HG03039 (cell line): ENCODE measurements at regions not wholly inside any gene's neighbourhood (a gene's known extent, or its start where the extent isn't known, plus 50 kb on each side); places are given as distances from the start of the nearest gene placed in this dataset.
"Not testable (repeated sequence)": the region's sequence is repeated elsewhere in the genome, so short reads cannot be mapped to it uniquely, and the experiment has no call there.

Experiments used
- ATAC-seq: cut with Tn5 transposase; IDR thresholded peaks from one replicate; pipeline ENCODE4 v1.9.1; 2021; ENCODE audit warnings: mild to moderate bottlenecking, moderate library complexity; ENCODE audit not compliant: unreplicated experiment

DNA sequence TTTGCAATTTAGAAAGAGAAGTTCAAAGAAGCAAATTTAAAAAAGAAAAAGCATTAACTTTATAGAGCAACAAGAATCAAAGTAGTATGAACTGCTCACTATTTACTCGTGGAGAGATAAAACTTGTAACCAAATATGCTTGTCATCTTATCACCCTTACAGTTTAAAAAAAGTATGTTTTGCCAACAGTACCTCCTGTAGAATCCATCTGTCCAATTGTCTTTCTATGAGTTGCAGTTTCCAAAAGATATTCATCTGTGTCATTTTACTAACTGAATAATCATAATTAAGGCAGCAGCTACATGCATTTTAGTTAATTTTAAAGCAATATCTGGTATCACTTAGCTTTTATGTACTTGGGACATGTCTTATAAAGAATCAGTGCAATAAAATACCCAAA lies 1112.3 kb downstream of the DSC3 start:
- no peak for ATAC-seq

DNA sequence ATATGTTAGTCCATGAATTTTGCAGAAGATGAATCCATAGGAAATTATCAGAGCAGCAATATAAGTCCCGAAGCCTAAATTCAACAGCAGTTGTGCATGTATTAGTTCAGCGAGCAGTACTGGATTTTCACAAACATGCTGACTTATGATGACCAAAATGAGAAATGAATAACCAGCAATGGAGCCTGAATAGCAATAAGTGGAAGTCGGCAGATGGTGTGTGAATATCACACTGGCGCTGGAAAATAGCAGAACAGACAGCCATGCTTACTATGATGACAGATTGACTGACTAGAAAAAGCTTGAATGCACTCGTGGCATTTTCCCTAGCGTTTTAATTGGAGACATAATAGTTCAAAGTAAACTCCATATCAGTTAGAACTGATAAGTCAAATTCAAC lies 1114.5 kb downstream of the DSC3 start:
- ATAC-seq, result no peak

DNA sequence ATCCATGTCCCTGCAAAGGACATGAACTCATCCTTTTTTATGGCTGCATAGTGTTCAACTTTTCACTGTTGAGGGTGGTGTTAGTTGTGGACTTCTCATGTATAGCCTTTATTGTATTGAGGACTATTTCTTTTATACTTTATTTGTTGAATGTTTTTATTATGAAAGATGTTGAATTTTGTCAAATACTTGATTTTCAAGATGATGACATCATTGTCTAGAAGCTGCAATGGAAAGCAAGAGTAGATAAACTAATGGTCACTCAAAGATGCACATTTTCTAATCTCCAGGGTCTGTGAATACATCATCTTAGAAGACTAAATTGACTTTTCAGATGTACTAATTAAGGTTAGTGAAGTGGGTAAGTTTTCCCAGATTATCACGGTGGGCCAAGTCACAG lies 1117.0 kb downstream of the DSC3 start:
- no peak for ATAC-seq

DNA sequence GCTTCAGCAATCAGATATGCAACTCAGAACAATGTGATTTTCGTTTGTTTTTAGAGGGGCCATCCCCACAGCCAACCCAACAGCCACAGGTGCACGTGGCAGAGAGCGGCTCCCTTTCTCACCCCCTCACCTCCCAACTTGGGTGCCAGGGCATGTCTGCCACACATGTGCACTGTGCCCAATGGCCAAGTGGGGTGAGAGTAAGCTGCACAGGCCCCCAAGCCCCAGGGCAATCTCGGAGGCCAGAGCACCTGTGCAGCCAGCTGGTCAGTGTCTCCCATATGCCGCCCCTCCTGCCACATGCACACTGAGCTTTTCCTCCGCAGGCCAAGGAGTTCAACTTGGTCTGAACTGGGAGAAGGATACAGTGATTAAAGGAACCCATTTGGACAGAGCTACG lies 1130.2 kb downstream of the DSC3 start:
- ATAC-seq, result no peak

DNA sequence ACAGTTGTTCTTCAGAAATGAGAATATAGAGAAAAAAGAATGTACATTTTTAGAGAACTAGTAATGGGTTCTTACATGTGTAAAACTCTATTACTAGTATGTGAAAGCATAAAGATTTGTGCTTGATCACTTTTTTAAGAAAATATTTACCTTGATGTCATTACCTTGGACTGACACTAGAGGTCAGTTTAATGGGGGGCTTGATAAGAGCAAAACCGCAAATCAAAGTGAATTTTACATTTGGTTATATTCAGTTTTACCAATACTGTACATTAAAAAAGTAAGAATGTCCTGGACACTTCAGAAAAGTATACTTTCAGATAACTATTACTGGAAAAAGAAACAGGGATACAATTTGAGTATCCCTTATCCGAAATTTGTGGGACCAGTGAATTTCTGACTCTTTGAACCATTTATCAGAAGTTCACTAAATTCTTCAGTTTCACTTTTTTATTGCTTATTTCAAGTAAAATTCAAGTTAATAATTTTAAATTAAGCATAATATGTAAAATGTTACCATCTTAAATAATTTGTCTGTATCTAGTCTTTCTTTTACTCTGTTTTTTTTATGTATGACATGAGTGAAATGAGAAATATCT lies 1149.5 kb downstream of the DSC3 start:
- no peak for ATAC-seq

DNA sequence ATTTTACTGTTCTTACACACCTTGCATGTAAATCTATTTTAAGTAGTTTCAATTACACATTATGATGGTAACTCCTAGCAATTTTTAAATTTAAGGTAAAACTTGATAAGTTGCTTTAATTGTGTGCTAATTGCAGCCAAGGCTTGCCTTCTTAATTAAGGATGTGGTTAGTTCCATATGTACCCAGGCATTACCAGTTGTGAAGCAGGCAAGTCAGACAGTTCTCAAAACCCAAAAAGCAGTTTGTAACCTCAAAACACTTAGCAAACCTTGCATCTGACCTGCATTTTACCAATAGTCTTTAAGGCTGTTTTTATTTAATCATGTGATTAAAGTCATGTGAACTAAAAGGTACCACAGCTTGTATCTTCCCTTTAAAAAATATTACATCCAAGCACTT lies 1159.4 kb downstream of the DSC3 start:
- no peak for ATAC-seq

DNA sequence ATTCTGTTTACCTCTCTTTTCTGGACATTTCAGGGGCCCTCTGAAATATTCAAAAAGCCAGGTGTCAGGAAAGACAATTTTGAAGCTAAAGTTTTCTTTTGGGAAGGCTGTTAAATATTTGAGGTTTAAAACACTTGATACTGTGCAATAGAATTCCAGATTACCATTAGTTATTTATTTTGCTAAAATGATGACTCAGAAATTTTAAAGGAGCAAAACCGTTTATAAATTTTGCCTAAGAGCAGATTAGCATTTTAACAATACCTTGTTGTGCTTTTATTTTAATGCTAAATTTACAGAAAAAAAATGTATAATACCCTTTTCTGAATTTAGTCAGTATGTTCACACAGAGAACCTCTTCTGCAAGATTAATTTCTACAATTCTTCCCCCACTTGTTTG lies 1159.9 kb downstream of the DSC3 start:
- ATAC-seq, result no peak

DNA sequence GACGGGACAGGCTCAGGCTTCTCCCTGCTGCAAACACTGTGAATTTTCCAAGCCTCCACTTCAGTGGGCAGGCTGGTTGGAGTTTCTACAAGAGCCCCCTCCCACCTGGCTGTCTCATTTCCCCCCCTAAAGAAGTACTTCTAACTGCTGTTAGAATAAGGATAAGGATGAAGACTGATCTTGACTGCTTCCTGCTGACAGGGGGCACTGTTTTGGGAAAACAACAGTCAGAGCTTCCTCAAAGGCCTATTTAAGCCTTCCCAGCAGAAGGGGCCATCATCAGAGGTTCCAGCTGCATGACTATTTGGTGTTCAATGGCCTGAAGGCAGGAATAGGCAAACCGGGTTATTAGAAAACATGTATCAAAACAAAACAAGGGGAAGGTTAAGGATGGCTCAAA lies 1162.8 kb downstream of the DSC3 start:
- no peak for ATAC-seq

DNA sequence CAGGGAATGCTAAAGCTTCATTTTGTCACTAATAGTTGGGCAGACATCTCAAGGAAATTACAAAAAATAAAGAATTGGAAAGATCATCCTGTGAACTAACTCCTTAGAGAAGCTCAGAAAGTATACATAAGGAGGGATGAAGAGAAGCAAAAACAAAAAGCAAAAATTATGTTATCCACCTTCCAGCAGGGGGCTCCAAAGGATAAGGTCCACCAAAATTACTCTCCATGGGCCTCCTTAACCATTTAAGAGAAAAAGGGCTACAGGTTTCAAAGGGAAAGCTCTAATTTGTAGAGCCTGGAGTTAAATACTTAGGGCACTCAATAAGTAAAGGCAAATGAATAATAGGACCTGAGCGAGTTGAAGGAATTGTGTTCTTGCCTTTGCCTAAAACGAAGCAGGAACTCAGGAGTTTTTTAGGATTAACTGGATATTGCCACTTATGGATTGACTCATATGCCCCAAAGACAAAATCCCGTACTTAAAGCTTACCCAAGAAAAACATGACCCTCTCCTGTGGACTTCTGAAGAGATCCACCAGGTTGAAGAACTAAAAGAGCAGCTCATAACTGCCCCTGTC lies 1167.9 kb downstream of the DSC3 start:
- no peak for ATAC-seq

DNA sequence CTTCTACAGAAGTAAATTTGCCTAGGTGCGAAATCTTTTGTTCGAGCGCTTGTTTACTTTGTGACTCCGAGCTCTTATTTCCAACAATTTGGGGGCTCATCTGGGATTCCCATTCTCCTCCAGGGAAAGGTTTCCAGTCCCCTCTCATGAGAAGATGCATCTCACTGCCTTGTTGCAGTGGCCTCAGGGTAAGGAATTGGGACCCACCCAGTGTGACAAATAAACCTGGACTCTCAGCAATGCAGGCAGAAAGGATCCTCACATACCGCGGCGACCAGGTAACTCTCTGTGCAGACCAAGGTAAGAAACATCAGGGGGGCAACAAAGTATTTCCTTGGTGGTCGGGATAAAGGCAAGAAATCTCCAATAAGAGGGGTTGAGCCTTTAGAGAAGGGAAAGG lies 1169.3 kb downstream of the DSC3 start:
- ATAC-seq, result no peak

DNA sequence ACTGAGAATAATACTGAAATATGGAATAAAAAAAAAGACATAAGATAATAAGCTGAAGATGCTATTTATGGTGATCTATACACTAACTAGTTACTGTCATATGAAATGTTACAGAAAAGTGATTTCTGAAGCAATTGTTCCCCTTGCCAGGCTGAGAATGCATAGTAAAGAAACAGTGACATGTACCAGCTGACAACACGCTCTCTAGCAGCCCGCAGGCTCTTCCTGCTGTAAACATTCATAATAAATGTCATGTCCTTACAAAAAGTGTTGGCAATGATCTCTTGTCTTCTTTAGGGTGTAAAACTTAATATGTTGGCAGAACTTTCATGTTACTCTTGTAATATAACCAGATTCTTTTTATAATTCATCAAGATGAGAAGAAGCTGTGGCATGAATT lies 1171.3 kb downstream of the DSC3 start:
- ATAC-seq, result no peak

DNA sequence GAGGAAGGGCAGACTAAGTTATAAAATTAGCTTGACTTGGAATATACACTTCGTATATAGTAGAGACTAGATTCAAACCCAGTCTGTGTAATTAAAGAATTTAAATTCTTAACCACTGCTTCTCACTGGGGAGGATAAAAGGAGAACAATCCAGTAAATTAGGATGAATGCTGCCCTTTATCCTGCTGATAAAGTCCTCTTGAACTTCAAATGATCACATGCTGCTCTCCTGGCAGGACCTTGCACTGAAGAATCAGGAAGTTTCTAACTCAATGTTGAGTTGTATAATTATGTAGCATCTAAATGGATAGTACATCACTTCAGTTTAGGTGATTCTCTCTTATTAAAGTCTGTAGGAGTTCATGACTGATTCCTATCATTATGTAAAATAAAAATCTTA lies 1179.7 kb downstream of the DSC3 start:
- no peak for ATAC-seq

DNA sequence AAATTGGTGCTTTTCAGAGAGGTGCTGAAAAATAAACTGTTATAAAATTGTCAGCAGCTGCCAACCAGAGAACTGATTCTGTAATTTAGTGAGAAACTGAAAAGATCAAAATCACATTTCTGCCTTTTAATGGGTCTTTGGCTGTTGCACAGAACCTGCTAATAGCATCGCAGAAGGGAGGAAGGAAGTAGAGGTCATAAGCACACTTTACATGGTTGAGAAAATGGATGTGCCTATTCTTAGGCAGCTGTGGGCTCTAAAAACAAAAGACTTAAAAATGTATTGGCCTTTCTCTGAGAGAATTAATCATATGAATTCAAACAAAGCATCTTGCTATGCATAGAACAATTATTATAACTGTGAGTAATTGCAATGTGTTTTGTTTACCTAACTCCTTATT lies 1186.9 kb downstream of the DSC3 start:
- no peak for ATAC-seq

DNA sequence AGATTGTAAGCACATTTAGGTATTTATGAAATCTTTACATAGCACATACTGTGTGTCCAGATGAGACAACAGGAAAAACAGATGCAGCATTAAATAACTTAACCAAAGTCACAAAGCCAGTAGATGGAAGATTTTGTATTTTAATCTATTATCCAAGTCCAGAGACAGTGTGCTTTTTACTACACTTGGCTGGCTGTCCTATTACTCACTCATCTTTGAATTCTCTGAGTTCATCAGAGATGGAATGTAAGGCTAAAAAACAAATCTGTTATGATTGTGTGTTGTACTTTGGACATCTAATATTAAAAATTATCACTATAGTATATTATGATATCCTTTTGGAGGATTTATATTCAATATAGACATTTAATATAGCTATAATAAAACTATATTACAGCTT lies 1189.4 kb downstream of the DSC3 start:
- ATAC-seq, result no peak

DNA sequence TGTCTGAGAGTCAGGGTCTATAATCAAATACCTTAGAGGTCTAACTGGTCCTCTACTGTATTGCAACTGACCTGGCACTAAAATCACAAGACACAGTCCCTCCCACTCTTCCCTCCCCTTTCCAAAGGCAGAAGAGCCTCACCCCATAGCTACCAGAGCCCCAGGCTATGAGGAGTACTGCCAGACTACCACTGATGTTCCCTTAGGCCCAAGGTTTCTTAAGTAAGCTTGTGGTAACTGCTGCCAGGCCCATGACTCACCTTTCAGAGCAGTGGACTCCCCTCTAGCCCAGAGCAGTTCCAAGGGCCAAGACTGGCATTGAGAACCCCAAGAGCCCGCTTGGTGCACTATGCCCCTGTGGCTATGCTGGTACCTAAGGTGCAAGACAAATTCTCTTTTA lies 1193.4 kb downstream of the DSC3 start:
- ATAC-seq, result no peak

DNA sequence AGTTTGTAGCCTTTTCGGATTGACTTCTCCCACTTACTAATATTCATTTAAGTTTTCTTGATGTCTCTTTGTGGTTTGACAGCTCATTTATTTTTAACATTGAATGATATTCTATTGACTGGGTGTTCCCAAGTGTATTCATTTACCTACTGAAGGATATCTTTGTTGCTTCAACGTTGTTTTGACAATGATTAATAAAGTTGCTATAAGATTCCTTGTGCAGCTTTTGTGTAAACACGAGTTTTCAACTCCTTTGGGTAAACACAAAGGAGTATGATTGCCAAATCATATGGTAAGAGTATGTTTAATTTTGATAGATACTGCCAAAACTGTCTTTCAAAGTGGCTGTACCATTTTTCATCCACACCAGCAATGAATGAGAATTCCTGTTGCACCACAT lies 1200.9 kb downstream of the DSC3 start:
- ATAC-seq, result no peak

DNA sequence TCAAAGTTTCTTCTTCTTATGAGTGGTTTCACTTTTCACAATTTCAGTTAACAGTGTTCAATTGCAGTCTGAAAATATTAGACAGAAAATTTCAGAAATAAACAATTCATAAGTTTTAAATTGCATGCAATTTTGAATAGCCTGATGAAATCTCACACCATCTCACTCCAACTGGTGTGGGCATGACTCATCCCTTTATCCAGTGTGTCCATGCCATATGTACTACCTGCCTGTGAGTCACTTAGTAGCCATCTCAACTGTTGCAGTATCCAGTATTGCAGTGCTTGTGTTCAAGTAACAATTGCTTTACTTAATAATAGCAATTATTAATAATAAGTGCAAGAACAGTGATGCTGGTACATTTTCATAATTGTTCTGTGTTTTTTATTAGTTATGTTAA lies 1202.5 kb downstream of the DSC3 start:
- no peak for ATAC-seq

DNA sequence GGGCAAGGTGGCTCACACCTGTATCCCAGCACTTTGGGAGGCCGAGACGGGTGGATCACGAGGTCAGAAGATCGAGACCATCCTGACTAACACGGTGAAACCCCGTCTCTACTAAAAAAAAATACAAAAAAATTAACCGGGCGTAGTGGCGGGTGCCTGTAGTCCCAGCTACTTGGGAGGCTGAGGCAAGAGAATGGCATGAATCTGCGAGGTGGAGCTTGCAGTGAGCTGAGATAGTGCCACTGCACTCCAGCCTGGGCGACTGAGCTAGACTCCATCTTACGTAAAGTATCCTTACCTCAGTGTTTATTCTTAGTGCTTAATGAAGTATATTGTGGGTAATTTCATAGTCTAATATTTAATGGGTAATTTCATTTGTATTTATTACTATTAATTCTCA lies 1203.6 kb downstream of the DSC3 start:
- ATAC-seq, result not testable (repeated sequence)

DNA sequence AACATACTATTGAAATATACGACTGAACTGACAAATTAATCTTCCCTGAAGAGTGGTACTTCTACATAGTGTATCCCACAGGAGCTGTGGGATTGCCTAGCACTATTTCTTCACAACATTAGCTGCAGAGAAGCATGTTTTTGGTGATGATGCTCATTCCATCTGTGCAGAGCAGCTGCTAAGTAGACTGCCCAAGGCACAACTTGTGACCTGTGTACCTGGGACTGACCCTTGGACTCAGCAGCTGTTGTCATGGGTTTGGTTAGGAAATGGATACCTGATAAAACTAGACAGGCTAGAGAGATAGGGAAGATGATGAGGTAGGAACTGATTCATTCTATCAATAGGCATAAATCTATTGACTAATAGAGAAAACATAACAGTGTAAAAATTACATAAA lies 1204.0 kb downstream of the DSC3 start:
- no peak for ATAC-seq

DNA sequence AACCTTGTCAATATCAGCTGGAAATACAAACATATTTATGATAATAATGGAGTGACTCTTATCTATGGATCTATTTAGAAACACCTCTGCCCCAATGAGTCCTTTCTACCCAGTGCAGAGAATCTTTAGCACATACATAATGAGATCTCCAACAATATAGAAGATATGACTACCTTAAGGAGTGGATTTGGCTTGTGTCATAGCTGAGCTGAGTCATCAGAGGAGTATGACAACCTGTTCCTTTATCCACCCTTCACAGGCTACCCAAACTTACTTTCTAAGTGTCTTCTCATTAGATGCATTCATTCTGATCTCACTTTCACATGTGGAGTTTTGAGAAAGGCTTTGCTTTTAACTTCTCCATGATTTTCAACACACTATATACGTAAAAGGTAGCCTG lies 1218.9 kb downstream of the DSC3 start:
- ATAC-seq, result no peak

DNA sequence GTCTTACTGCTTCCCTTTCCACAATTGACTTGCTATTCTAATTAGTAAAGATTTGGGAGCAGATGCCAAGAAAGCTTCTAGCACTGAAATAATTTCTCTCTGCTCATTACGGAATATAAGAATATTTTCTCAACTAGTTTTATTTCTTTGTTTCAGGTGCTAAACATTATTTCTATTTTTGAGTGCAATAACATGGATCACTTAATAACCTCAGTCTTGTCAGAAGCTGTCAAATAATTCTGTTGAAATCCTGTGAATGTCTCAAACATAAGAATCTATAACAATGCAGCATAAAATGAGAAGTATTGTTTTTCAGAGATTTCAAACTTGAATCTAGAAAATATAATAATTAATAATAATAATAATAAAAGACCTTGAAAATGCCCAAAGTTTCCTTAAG lies 1221.0 kb downstream of the DSC3 start:
- no peak for ATAC-seq

DNA sequence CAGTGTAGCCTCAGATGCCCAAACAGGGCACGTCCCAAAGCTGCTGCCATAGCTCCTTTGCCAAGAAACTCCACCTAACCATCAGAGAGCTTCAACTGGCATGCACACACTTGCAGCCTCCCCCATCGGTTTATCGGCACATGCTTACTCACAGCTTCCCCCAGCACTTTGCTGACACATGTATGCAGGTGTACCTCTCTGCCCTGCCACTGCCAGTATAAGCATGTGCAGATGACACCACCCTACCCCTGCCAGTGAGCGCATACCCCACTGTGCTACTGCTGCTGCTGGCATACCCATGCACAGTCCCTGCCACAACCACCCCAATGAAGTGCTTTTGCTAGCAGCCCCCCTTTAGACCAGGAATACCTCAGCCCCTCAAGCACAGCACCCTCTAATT lies 1231.0 kb downstream of the DSC3 start:
- no peak for ATAC-seq

DNA sequence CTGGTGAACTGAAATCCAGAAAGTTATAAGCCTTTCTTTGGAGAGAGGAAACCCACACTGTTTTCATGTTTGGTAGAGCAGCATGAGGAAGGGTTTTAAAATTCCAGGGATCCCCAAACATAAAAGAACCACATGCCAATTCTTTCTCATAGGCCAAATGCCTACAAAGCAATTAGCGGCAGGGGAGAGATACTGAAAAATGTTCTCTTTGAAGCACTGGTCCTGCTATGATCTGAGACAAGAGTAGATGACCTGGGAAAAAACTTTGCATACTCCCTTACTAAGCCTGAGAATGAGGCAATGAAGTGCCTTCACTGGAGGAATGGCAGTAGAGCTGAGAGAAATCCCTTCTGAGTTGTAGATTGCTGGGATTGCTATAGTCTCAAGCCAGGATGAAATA lies 1261.7 kb downstream of the DSC3 start:
- ATAC-seq, result no peak
